Caco-2 (cell line): ENCODE measurements at regions not wholly inside any gene's neighbourhood (a gene's known extent, or its start where the extent isn't known, plus 50 kb on each side); places are given as distances from the start of the nearest gene placed in this dataset.

Source experiments
- BruUV-seq: library from RNA; stranded (reverse); fragments of 400-500 nt; replicated peaks from 2 replicates; lab custom pipeline; 2021; lab: Mats Ljungman, UMichigan
- CTCF ChIA-PET: fragments of 300-600 bp; sonication (Branson Sonifier 250); formaldehyde crosslinking; loops from one replicate; lab custom pipeline; 2022; ENCODE audit warnings: antibody characterized with exemption; lab: Charles Lee
- POLR2A ChIA-PET: fragments of 300-600 bp; sonication (Branson Sonifier 250); formaldehyde crosslinking; loops from one replicate; lab custom pipeline; 2022; ENCODE audit warnings: antibody characterized with exemption; lab: Charles Lee
- DNase-seq, 2 experiments: peaks; one replicate each; pipeline versions ENCODE4 v3.0.0 to v3.0.0-alpha.2; 2020 to 2022
- H3K27me3 ChIP-seq: replicated peaks from 2 replicates; pipeline ENCODE4 v1.6.0; 2011; ENCODE audit warnings: low read length; ENCODE audit not compliant: control insufficient read depth, insufficient read depth
- H3K36me3 ChIP-seq: 2 replicates; pipeline ENCODE4 v1.5.1; 2011; ENCODE audit warnings: low read length; ENCODE audit not compliant: control insufficient read depth, insufficient read depth
- H3K4me1 ChIP-seq: fragments of 250-450 bp; sonication (Bioruptor Pico); 2 replicates; pipeline ENCODE4 v1.5.1; 2020; ENCODE audit warnings: mild to moderate bottlenecking
- H3K4me3 ChIP-seq: 2 replicates; pipeline ENCODE4 v1.5.1; 2011; ENCODE audit warnings: low read depth, mild to moderate bottlenecking, control low read depth, low read length
- H3K9me3 ChIP-seq: fragments of 250-450 bp; sonication (Bioruptor Pico); 2 replicates; pipeline ENCODE4 v1.5.1; 2020; ENCODE audit warnings: mild to moderate bottlenecking, moderate library complexity
- H3K27ac Mint-ChIP-seq: one replicate; pipeline ENCODE4 v1.8.0; 2022; ENCODE audit warnings: mixed read lengths; ENCODE audit not compliant: unreplicated experiment
- H3K27me3 Mint-ChIP-seq: one replicate; pipeline ENCODE4 v1.8.0; 2022; ENCODE audit warnings: mixed read lengths; ENCODE audit not compliant: insufficient read depth, unreplicated experiment
- H3K36me3 Mint-ChIP-seq: one replicate; pipeline ENCODE4 v1.8.0; 2022; ENCODE audit warnings: mild to moderate bottlenecking, mixed read lengths; ENCODE audit not compliant: insufficient read depth, unreplicated experiment
- H3K4me1 Mint-ChIP-seq: one replicate; pipeline ENCODE4 v1.8.0; 2022; ENCODE audit warnings: low read depth, mixed read lengths; ENCODE audit not compliant: unreplicated experiment
- H3K4me3 Mint-ChIP-seq: one replicate; pipeline ENCODE4 v1.8.0; 2022; ENCODE audit warnings: mild to moderate bottlenecking, moderate library complexity, mixed read lengths; ENCODE audit not compliant: unreplicated experiment
- H3K9me3 Mint-ChIP-seq: one replicate; pipeline ENCODE4 v1.8.0; 2022; ENCODE audit warnings: mixed read lengths; ENCODE audit not compliant: unreplicated experiment
- intact Hi-C: fragments of 100-400 bp; cut with micrococcal nuclease; formaldehyde crosslinking; loops from one replicate; pipeline ENCODE4 v1.10.0; 2022; ENCODE audit not compliant: unreplicated experiment
- TF ChIP-seq, protein P1 (sequence below), 2 experiments: fragments of 200-600 bp in 1 of 2; IDR thresholded peaks; 1 replicate in 1 of 2; 2 replicates in 1 of 2; pipeline versions ENCODE4 v1.5.1 to v1.8.0; 2011 to 2022; ENCODE audit warnings: antibody characterized with exemption in 1 of 2, control low read depth in 1 of 2, inconsistent platforms in 1 of 2, low read depth in 1 of 2, low read length in 1 of 2, mild to moderate bottlenecking in 1 of 2, moderate library complexity in 1 of 2; ENCODE audit not compliant: insufficient read depth in 1 of 2, severe bottlenecking in 1 of 2, unreplicated experiment in 1 of 2

DNA sequence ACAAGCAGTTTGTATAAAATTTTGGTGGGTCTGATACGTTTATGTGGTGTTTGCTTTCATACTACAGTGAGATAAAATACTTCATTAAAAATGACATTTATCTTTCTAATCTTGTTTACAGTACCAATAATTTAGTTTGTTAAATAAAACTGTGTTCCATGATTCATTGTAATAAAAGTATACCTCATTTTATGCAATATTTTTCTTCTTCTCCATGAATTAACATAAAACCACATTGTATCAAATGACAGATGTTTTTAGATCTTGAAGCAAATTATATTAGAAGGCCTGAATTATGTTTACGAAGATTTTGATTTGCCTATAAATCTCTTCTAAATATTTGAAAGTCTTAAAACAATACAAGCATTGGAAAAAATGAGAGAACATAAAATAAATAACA lies 1443.0 kb upstream of the CDH6 start:
- CTCF ChIA-PET: no interaction called here
- intact Hi-C loops: no loop called here
- no TSS peak for BruUV-seq

DNA sequence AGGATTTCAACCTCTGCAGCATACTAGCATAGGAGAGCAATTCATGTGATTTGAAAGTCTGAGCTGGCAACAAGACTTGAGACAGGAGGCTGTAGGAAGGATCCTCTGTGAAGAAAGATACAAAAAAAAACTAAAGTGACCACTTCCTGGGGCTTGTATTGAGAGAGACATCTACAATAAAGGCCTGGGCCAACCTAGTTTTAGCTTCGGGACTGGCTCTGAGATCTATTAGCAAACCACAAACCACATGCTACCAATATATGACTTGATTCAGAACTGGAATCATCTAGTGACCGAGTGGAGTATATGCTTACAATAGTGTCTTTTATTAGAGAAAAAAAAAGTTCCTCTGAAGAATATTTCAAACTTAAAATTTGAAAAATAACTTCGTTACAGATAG lies 1448.9 kb upstream of the CDH6 start:
- intact Hi-C loops: loop anchor here (5.0 kb wide), 1 partner anchor 43 kb away; no protein-coding TSS in a partner anchor
- CTCF ChIA-PET: no interaction called here
- Mint-ChIP-seq H3K36me3 (no peaks in the 10 kb centered on the region), H3K9me3 (no peaks in the 10 kb centered on the region), H3K4me3 (no peak overlapping the region), H3K27me3 (no peaks in the 10 kb centered on the region), H3K27ac (no peak overlapping the region), H3K4me1 (no peaks in the 10 kb centered on the region)
- H3K4me1 ChIP-seq: no peaks in the 10 kb centered on the region
- no peak overlapping the region for H3K4me3 ChIP-seq
- no peaks in the 10 kb centered on the region for H3K27me3 ChIP-seq
- no peaks in the 10 kb centered on the region for H3K36me3 ChIP-seq
- TF ChIP-seq, protein P1, sequence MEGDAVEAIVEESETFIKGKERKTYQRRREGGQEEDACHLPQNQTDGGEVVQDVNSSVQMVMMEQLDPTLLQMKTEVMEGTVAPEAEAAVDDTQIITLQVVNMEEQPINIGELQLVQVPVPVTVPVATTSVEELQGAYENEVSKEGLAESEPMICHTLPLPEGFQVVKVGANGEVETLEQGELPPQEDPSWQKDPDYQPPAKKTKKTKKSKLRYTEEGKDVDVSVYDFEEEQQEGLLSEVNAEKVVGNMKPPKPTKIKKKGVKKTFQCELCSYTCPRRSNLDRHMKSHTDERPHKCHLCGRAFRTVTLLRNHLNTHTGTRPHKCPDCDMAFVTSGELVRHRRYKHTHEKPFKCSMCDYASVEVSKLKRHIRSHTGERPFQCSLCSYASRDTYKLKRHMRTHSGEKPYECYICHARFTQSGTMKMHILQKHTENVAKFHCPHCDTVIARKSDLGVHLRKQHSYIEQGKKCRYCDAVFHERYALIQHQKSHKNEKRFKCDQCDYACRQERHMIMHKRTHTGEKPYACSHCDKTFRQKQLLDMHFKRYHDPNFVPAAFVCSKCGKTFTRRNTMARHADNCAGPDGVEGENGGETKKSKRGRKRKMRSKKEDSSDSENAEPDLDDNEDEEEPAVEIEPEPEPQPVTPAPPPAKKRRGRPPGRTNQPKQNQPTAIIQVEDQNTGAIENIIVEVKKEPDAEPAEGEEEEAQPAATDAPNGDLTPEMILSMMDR (IDR thresholded peaks at IDR 0.05; ENCODE audit: insufficient read depth in 1 of 2, low read depth in 1 of 2, low read length in 1 of 2, severe bottlenecking in 1 of 2, unreplicated experiment in 1 of 2): no peak
- no peaks in the 10 kb centered on the region for H3K9me3 ChIP-seq
- BruUV-seq: no TSS peak
- POLR2A ChIA-PET: no interaction called here
- no peak for DNase-seq

More for the DNA sequence above, 1443.0 kb upstream of the CDH6 start:
- Histone ChIP-seq H3K4me1 (no peaks in the 10 kb centered on the region), H3K36me3 (no peaks in the 10 kb centered on the region), H3K27me3 (no peaks in the 10 kb centered on the region), H3K9me3 (no peaks in the 10 kb centered on the region), H3K4me3 (no peak overlapping the region)
- H3K27ac Mint-ChIP-seq: no peak overlapping the region
- H3K4me1 Mint-ChIP-seq: no peaks in the 10 kb centered on the region
- POLR2A ChIA-PET: no interaction called here
- H3K36me3 Mint-ChIP-seq: no peaks in the 10 kb centered on the region
- H3K4me3 Mint-ChIP-seq: no peak overlapping the region
- no peaks in the 10 kb centered on the region for H3K27me3 Mint-ChIP-seq
- peaks cover 10% of the 10 kb centered on the region for H3K9me3 Mint-ChIP-seq
- DNase-seq: no peak
- TF ChIP-seq, protein P1 (IDR thresholded peaks at IDR 0.05; ENCODE audit: insufficient read depth in 1 of 2, low read depth in 1 of 2, low read length in 1 of 2, severe bottlenecking in 1 of 2, unreplicated experiment in 1 of 2): no peak

DNA sequence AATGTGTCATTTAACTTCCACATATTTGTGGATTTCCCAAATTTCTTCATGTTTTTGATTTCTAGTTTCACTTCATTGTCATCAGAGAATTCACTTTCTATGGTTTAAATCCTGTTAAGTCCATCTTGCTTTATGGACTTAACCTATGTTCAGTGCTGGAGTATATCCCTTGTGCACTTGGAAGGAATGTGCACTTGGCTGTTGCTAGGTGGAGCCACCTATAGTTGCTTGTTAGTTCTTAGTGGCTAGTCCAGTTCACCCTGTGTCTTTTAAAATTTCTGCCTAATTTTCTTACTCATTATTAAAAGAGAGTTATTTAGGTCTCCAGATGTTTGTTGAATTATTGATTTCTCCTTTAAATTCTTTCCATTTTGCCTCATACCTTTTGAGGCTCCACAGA lies 1472.5 kb upstream of the CDH6 start:
- Mint-ChIP-seq H3K27ac (no peak overlapping the region), H3K27me3 (no peaks in the 10 kb centered on the region), H3K4me3 (no peak overlapping the region), H3K36me3 (no peaks in the 10 kb centered on the region), H3K4me1 (no peaks in the 10 kb centered on the region), H3K9me3 (no peaks in the 10 kb centered on the region)
- Histone ChIP-seq H3K4me3 (no peak overlapping the region), H3K9me3 (no peaks in the 10 kb centered on the region), H3K36me3 (no peaks in the 10 kb centered on the region), H3K4me1 (no peaks in the 10 kb centered on the region), H3K27me3 (no peaks in the 10 kb centered on the region)
- POLR2A ChIA-PET: no interaction called here
- intact Hi-C loops: loop anchor here (1.0 kb wide), 1 partner anchor 91 kb away; no protein-coding TSS in a partner anchor
- TF ChIP-seq, protein P1 (IDR thresholded peaks at IDR 0.05; ENCODE audit: insufficient read depth in 1 of 2, low read depth in 1 of 2, low read length in 1 of 2, severe bottlenecking in 1 of 2, unreplicated experiment in 1 of 2): peak in 1 of 2 experiments; percentile 28
- DNase-seq: peak in 1 of 2 experiments; percentile 8
- CTCF ChIA-PET: no interaction called here
- BruUV-seq: no TSS peak
